DOHH2 (cell line): ENCODE measurements at regions not wholly inside any gene's neighbourhood (a gene's known extent, or its start where the extent isn't known, plus 50 kb on each side); places are given as distances from the start of the nearest gene placed in this dataset.

ENCODE experiments used
- EZH2phosphoT487 ChIP-seq: fragments of 200-600 bp; sonication (generic); IDR thresholded peaks from 2 replicates; pipeline ENCODE4 v1.6.1; 2017; ENCODE audit warnings: borderline replicate concordance, mild to moderate bottlenecking, antibody characterized with exemption, low read length, moderate library complexity, mixed read lengths
- TF ChIP-seq, protein P1 (sequence below): fragments of 200-600 bp; sonication (generic); IDR thresholded peaks from one replicate; pipeline ENCODE4 v1.5.1; 2014; ENCODE audit warnings: antibody characterized with exemption, mild to moderate bottlenecking, low read depth, low read length; ENCODE audit not compliant: poor library complexity, severe bottlenecking

DNA sequence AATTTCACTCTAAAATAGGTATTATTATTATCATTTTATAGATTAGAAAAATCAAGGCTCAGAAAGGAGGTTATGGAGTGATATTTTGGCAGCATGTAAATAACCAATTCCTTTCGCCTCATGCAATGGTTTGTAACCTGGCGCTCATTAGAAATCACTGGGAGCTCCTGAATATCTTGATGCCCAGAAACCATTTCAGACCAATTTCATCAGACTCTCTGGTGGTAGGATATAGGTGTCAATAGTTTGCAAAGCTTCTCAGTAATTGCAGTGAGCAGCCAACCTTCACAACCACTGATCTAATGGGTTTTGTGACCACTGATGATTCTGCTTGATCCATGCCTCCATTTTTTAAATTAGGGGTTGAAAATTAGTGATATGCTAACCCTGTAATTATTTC lies 57.8 kb upstream of the ZC3H12C start:
- TF ChIP-seq, protein P1, sequence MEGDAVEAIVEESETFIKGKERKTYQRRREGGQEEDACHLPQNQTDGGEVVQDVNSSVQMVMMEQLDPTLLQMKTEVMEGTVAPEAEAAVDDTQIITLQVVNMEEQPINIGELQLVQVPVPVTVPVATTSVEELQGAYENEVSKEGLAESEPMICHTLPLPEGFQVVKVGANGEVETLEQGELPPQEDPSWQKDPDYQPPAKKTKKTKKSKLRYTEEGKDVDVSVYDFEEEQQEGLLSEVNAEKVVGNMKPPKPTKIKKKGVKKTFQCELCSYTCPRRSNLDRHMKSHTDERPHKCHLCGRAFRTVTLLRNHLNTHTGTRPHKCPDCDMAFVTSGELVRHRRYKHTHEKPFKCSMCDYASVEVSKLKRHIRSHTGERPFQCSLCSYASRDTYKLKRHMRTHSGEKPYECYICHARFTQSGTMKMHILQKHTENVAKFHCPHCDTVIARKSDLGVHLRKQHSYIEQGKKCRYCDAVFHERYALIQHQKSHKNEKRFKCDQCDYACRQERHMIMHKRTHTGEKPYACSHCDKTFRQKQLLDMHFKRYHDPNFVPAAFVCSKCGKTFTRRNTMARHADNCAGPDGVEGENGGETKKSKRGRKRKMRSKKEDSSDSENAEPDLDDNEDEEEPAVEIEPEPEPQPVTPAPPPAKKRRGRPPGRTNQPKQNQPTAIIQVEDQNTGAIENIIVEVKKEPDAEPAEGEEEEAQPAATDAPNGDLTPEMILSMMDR, result no peak
- no peak for TF ChIP-seq EZH2phosphoT487
